ENCODE measurements at regions not wholly inside any gene's neighbourhood (a gene's known extent, or its start where the extent isn't known, plus 50 kb on each side); places are given as distances from the start of the nearest gene placed in this dataset.
"Not testable (repeated sequence)": the region's sequence is repeated elsewhere in the genome, so short reads cannot be mapped to it uniquely, and the experiment has no call there.

- DNase-seq (ENCODE audit: low read depth) = no peak
- no peak overlapping the region for H3K4me3 ChIP-seq (ENCODE audit: control insufficient read depth, low read depth, low read length)
- TF ChIP-seq, protein P1, sequence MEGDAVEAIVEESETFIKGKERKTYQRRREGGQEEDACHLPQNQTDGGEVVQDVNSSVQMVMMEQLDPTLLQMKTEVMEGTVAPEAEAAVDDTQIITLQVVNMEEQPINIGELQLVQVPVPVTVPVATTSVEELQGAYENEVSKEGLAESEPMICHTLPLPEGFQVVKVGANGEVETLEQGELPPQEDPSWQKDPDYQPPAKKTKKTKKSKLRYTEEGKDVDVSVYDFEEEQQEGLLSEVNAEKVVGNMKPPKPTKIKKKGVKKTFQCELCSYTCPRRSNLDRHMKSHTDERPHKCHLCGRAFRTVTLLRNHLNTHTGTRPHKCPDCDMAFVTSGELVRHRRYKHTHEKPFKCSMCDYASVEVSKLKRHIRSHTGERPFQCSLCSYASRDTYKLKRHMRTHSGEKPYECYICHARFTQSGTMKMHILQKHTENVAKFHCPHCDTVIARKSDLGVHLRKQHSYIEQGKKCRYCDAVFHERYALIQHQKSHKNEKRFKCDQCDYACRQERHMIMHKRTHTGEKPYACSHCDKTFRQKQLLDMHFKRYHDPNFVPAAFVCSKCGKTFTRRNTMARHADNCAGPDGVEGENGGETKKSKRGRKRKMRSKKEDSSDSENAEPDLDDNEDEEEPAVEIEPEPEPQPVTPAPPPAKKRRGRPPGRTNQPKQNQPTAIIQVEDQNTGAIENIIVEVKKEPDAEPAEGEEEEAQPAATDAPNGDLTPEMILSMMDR (conservative IDR thresholded peaks at IDR 0.05; ENCODE audit: control insufficient read depth, insufficient read depth, low read depth, low read length) = no peak
Measured at GRCh38 chr2:88949336-88949735, 257.9 kb downstream of the RPIA start.

- DNase-seq (ENCODE audit: low read depth) = peak; percentile 10
- TF ChIP-seq, protein P1 (conservative IDR thresholded peaks at IDR 0.05; ENCODE audit: control insufficient read depth, insufficient read depth, low read depth, low read length) = peak; percentile 41
- no peak overlapping the region for H3K4me3 ChIP-seq (ENCODE audit: control insufficient read depth, low read depth, low read length)
Measured at GRCh38 chr2:88950010-88950409, 258.5 kb downstream of the RPIA start.

DNA sequence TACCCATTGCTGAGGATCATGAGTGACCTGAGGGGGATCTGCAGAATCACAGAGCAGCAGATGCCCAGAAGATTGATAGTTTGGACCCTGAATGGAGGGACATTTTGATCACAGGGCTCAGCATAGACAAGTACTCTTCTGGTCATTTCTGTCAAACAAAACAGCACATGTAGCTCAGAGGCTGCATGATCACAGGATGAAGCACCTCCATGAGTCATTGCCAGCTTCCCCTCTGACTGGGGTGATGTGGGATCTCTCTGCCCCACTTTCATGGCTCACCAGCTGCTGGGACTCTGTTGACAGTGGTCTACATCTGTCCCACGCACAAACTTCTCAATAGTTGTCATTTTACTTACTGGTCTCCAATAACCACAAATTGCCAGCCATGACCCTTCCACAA, 264.1 kb downstream of the RPIA start:
- H3K4me3 ChIP-seq (ENCODE audit: control insufficient read depth, low read depth, low read length) = no peak overlapping the region
- no peak for DNase-seq (ENCODE audit: low read depth)
- TF ChIP-seq, protein P1 (conservative IDR thresholded peaks at IDR 0.05; ENCODE audit: control insufficient read depth, insufficient read depth, low read depth, low read length) = no peak

GRCh38 chr2:88959480-88960204, 268.2 kb downstream of the RPIA start:
- TF ChIP-seq, protein P1 (conservative IDR thresholded peaks at IDR 0.05; ENCODE audit: control insufficient read depth, insufficient read depth, low read depth, low read length) = peak; percentile 34
- H3K4me3 ChIP-seq (ENCODE audit: control insufficient read depth, low read depth, low read length) = no peak overlapping the region
- peak; percentile 59 for DNase-seq (ENCODE audit: low read depth)

DNA sequence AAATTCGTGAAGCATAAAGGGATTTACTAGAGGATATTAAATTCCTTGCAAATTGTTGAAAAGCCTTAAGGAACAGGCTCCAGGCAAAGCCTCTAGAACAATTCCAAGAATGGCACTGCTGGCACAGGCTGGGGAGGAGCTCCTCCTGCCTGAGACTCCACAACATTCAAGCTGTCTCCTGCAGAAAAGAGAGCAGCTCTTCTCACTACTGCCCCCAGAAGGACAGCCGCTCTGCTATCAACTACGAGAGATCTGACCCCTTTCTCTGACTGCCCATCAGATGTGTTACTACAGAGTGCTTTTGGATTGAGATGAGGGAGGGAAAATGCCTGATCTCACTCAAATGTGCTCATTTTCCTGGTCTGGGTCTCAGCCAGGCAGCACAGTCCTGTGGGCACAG, 269.9 kb downstream of the RPIA start:
- DNase-seq (ENCODE audit: low read depth); H3K4me3 ChIP-seq (ENCODE audit: control insufficient read depth, low read depth, low read length): not testable (repeated sequence)

DNA sequence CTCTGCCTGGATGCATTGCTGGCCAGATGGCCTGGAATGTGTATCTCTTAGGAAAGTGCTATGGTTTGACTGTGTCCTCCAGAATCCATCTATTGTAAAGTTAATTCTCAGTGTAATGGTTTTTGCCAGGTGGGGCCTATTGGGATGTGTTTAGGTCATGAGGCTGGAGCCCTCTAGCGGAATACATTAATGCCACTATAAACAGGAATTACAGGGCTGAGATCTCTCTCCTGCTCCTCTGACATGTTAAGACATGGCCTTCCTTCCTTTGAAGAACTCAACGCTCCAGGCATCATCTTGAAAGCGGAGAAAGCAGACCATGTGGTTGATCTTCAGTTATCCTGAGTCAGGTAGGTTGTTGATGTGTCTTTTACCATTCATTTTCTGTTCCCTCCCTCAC, 276.4 kb downstream of the RPIA start:
- TF ChIP-seq, protein P1 (conservative IDR thresholded peaks at IDR 0.05; ENCODE audit: control insufficient read depth, insufficient read depth, low read depth, low read length) = no peak
- DNase-seq (ENCODE audit: low read depth) = no peak
- H3K4me3 ChIP-seq (ENCODE audit: control insufficient read depth, low read depth, low read length) = no peak overlapping the region

DNA sequence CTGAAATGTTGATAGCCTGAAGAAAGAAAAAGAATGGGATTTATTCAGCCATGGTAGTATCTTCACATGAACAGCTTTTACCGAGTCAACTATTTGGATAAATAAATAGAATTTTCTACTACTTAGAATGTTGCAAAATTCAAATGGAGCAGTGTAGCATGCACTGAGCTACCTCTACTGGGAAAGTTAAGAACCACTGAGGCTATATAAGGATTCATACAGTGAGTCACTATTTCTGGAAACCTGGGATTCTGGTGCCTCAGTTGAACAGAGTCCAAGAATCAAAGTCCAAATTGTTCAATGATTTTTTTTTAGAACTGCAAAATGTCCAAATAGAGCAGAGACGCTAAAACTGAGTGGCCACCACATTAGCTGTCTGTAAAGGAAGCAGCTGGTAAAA, 286.5 kb downstream of the RPIA start:
- not testable (repeated sequence) for H3K4me3 ChIP-seq (ENCODE audit: control insufficient read depth, low read depth, low read length); DNase-seq (ENCODE audit: low read depth)

GRCh38 chr2:88978446-88978845, 287.0 kb downstream of the RPIA start:
- DNase-seq (ENCODE audit: low read depth); H3K4me3 ChIP-seq (ENCODE audit: control insufficient read depth, low read depth, low read length): not testable (repeated sequence)

GRCh38 chr2:88984079-88984478, 292.6 kb downstream of the RPIA start:
- DNase-seq (ENCODE audit: low read depth); H3K4me3 ChIP-seq (ENCODE audit: control insufficient read depth, low read depth, low read length): not testable (repeated sequence)

DNA sequence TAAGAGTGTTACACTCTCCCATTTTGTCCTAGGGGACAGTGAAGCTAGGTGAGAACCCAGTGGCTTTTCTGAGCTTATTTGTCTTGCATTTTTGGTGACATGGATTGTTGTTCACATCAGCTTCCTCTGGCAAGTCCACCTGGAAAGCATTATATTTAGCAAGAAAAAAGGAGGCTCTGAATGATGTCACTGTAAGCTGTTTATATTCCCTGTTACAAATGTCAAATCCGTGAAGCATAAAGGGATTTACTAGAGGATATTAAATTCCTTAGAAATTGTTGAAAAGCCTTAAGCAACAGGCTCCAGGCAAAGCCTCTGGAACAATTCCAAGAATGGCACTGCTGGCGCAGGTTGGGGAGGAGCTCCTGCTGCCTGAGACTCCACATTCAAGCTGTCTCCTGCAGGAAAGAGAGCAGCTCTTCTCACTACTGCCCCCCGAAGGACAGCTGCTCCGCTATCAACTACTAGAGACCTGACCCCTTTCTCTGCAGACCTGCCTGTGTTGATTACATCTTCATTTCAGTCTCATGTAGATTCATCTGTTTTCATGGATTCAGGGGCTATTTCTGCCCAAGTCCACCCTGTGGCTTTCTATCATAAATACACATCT, 295.4 kb downstream of the RPIA start:
- H3K4me3 ChIP-seq (ENCODE audit: control insufficient read depth, low read depth, low read length); DNase-seq (ENCODE audit: low read depth): not testable (repeated sequence)

- DNase-seq (ENCODE audit: low read depth); H3K4me3 ChIP-seq (ENCODE audit: control insufficient read depth, low read depth, low read length): not testable (repeated sequence)
Measured at GRCh38 chr2:88988617-88989016, 297.1 kb downstream of the RPIA start.

DNA sequence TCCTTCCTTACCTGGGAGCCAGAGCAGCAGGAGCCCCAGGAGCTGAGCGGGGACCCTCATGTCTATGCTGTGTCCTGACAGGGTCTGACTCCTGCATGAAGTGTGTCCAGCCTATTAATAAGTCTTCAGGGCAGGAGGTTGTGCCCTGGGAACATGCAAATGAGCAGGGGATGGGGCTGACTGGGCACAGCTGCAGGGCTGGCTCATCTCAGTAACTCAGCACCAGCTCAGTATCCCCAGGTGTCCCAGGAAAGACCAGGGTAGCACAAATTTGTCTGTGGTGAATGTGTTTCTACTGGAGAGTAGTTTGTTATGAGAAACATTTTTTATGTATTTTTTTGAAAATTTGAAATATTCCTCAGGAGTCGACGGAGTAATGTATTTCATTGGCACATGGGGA, 301.3 kb downstream of the RPIA start:
- H3K4me3 ChIP-seq (ENCODE audit: control insufficient read depth, low read depth, low read length); DNase-seq (ENCODE audit: low read depth): not testable (repeated sequence)
